ENCODE measurements at regions not wholly inside any gene's neighbourhood (a gene's known extent, or its start where the extent isn't known, plus 50 kb on each side); places are given as distances from the start of the nearest gene placed in this dataset.
"Not testable (repeated sequence)": the region's sequence is repeated elsewhere in the genome, so short reads cannot be mapped to it uniquely, and the experiment has no call there.

DNA sequence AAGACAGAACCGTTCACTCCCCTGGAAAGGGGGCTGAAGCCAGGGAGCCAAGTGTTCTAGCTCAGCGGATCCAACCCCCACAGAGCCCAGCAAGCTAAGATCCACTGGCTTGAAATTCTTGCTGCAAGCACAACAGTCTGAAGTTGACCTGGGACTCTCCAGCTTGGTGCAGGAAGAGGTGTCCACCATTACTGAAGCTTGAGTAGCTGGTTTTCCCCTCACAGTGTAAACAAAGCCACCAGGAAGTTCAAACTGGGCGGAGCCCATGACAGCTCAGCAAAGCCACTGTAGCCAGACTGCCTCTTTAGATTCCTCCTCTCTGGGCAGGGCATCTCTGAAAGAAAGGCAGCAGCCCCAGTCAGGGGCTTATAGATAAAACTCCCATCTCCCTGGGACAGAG lies 132.8 kb upstream of the SPRED1 start:
- H3K79me2 ChIP-seq (ENCODE audit: control insufficient read depth, insufficient read depth, low read length); H3K27me3 ChIP-seq (ENCODE audit: insufficient read depth, low read length, poor library complexity); DNase-seq; H3K4me3 ChIP-seq (ENCODE audit: low read length); H2BK15ac ChIP-seq (replicated peaks; ENCODE audit: low read depth); H3K18ac ChIP-seq (ENCODE audit: low read length); H3K56ac ChIP-seq (ENCODE audit: low read length); H2BK120ac ChIP-seq (ENCODE audit: low read depth, low read length); H3K27ac ChIP-seq (ENCODE audit: low read depth, low read length); H3K23ac ChIP-seq (ENCODE audit: low read length); H3K79me1 ChIP-seq (ENCODE audit: low read length); H3K4me2 ChIP-seq (ENCODE audit: low read length); H3K4me1 ChIP-seq (ENCODE audit: control insufficient read depth, low read depth, low read length); H2BK5ac ChIP-seq (ENCODE audit: low read length); H3K9ac ChIP-seq (ENCODE audit: low read length); H4K8ac ChIP-seq (ENCODE audit: low read depth, low read length); H3K36me3 ChIP-seq (ENCODE audit: control insufficient read depth, insufficient read depth, low read length); H4K5ac ChIP-seq (ENCODE audit: low read length); H3K4ac ChIP-seq (ENCODE audit: low read depth, low read length); H2AK5ac ChIP-seq (ENCODE audit: low read length): not testable (repeated sequence)
- WGBS (ENCODE audit: extremely low coverage, insufficient coverage, low lambda C conversion rate), result no CpG with 5 or more reads among the region's 3 CpGs

DNA sequence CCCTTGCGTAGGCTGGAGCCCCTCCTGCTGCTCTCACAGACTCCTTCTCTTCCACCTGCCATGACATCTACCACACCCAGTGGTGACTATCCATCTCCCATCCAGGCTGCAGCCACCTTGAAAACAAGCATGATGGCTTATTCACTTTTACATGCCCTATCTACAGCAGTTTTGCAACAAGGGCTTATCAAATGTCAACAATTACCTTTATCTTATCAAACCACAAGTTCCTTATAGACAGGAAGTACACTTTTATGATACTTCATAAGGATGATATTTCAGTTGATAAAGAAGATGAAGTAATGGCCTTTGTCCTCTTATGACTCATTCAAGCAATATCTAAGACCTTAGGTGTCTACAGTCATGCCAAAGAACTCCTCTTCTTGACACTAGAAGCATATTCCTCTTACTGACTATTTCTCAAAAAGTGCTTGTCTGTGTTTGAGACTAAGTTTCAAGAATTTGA lies 125.3 kb upstream of the SPRED1 start:
- Histone ChIP-seq H4K5ac (ENCODE audit: low read length) (no peak overlapping the region), H4K8ac (ENCODE audit: low read depth, low read length) (no peak overlapping the region), H3K27ac (ENCODE audit: low read depth, low read length) (no peak overlapping the region), H3K79me1 (ENCODE audit: low read length) (no peaks in the 10 kb centered on the region), H2BK5ac (ENCODE audit: low read length) (no peak overlapping the region), H3K79me2 (ENCODE audit: control insufficient read depth, insufficient read depth, low read length) (no peaks in the 10 kb centered on the region), H3K18ac (ENCODE audit: low read length) (no peak overlapping the region), H3K9ac (ENCODE audit: low read length) (no peak overlapping the region), H3K4me1 (ENCODE audit: control insufficient read depth, low read depth, low read length) (no peaks in the 10 kb centered on the region), H3K36me3 (ENCODE audit: control insufficient read depth, insufficient read depth, low read length) (no peaks in the 10 kb centered on the region), H2BK15ac (replicated peaks; ENCODE audit: low read depth) (no peak overlapping the region), H3K56ac (ENCODE audit: low read length) (no peak overlapping the region), H3K4ac (ENCODE audit: low read depth, low read length) (no peak overlapping the region), H2AK5ac (ENCODE audit: low read length) (no peak overlapping the region), H3K27me3 (ENCODE audit: insufficient read depth, low read length, poor library complexity) (no peaks in the 10 kb centered on the region), H3K4me2 (ENCODE audit: low read length) (no peak overlapping the region), H3K4me3 (ENCODE audit: low read length) (no peak overlapping the region), H2BK120ac (ENCODE audit: low read depth, low read length) (no peak overlapping the region), H3K23ac (ENCODE audit: low read length) (no peak overlapping the region)
- no peak for DNase-seq
- no CpG with 5 or more reads among the region's 1 CpG for WGBS (ENCODE audit: extremely low coverage, insufficient coverage, low lambda C conversion rate)

DNA sequence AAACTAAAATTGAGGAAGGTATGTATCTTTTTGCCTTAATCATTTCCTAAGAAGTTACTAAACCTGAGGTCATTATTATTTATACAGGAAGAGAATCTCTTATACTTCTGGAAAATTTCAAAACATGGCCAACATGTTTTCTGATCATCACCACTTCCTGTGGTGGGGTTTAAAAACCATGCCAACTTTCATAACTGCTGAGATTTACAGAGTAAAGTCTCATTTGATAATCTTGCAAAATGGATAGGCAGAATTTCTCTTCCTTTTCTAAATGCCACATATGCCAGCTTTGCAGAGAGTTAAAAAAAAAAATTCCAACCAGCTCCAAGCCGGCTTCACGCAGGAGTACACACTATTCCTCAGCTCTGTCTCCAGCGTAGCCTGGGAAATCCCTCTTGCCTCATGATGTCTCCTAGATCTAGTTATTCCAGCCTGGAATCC lies 124.3 kb upstream of the SPRED1 start:
- Histone ChIP-seq H2AK5ac (ENCODE audit: low read length) (no peak overlapping the region), H3K79me1 (ENCODE audit: low read length) (no peaks in the 10 kb centered on the region), H2BK15ac (replicated peaks; ENCODE audit: low read depth) (no peak overlapping the region), H3K56ac (ENCODE audit: low read length) (no peak overlapping the region), H3K4me1 (ENCODE audit: control insufficient read depth, low read depth, low read length) (no peaks in the 10 kb centered on the region), H3K79me2 (ENCODE audit: control insufficient read depth, insufficient read depth, low read length) (no peaks in the 10 kb centered on the region), H3K4me3 (ENCODE audit: low read length) (no peak overlapping the region), H2BK120ac (ENCODE audit: low read depth, low read length) (no peak overlapping the region), H4K5ac (ENCODE audit: low read length) (no peak overlapping the region), H3K36me3 (ENCODE audit: control insufficient read depth, insufficient read depth, low read length) (no peaks in the 10 kb centered on the region), H3K27ac (ENCODE audit: low read depth, low read length) (no peak overlapping the region), H3K4me2 (ENCODE audit: low read length) (no peak overlapping the region), H3K23ac (ENCODE audit: low read length) (no peak overlapping the region), H3K9ac (ENCODE audit: low read length) (no peak overlapping the region), H3K18ac (ENCODE audit: low read length) (no peak overlapping the region), H2BK5ac (ENCODE audit: low read length) (no peak overlapping the region), H3K27me3 (ENCODE audit: insufficient read depth, low read length, poor library complexity) (no peaks in the 10 kb centered on the region), H3K4ac (ENCODE audit: low read depth, low read length) (no peak overlapping the region), H4K8ac (ENCODE audit: low read depth, low read length) (no peak overlapping the region)
- WGBS (ENCODE audit: extremely low coverage, insufficient coverage, low lambda C conversion rate), result no CpG with 5 or more reads among the region's 3 CpGs
- no peak for DNase-seq

DNA sequence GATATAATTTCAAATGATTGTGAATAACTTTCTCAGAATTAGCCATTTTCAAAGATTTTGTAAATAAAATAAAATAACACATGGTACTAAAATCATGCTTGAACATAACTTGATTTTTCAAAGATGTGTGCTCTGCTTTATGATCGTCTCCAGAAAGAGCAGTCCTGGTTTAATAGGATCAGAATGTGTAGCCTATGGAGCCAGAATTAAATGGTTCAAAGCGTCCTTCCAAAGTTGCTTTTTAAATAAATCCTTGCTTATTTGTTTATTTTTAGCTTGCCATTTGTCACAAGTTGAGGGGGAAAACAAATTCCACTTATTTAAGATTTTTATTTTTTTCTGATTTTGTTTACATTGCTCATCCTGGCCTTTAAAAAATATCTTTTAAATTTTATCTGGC lies 123.7 kb upstream of the SPRED1 start:
- no peak for DNase-seq
- no peak overlapping the region for H4K5ac ChIP-seq (ENCODE audit: low read length)
- H3K4me2 ChIP-seq (ENCODE audit: low read length), result no peak overlapping the region
- no peak overlapping the region for H3K4me3 ChIP-seq (ENCODE audit: low read length)
- no peak overlapping the region for H2AK5ac ChIP-seq (ENCODE audit: low read length)
- no peak overlapping the region for H3K18ac ChIP-seq (ENCODE audit: low read length)
- no peaks in the 10 kb centered on the region for H3K4me1 ChIP-seq (ENCODE audit: control insufficient read depth, low read depth, low read length)
- no CpG with 5 or more reads among the region's 2 CpGs for WGBS (ENCODE audit: extremely low coverage, insufficient coverage, low lambda C conversion rate)
- no peaks in the 10 kb centered on the region for H3K79me1 ChIP-seq (ENCODE audit: low read length)
- H2BK15ac ChIP-seq (replicated peaks; ENCODE audit: low read depth), result no peak overlapping the region
- no peak overlapping the region for H3K23ac ChIP-seq (ENCODE audit: low read length)
- no peak overlapping the region for H3K4ac ChIP-seq (ENCODE audit: low read depth, low read length)
- no peak overlapping the region for H3K27ac ChIP-seq (ENCODE audit: low read depth, low read length)
- H2BK120ac ChIP-seq (ENCODE audit: low read depth, low read length), result no peak overlapping the region
- no peak overlapping the region for H2BK5ac ChIP-seq (ENCODE audit: low read length)
- no peaks in the 10 kb centered on the region for H3K36me3 ChIP-seq (ENCODE audit: control insufficient read depth, insufficient read depth, low read length)
- H4K8ac ChIP-seq (ENCODE audit: low read depth, low read length), result no peak overlapping the region
- H3K56ac ChIP-seq (ENCODE audit: low read length), result no peak overlapping the region
- H3K9ac ChIP-seq (ENCODE audit: low read length), result no peak overlapping the region
- no peaks in the 10 kb centered on the region for H3K27me3 ChIP-seq (ENCODE audit: insufficient read depth, low read length, poor library complexity)
- no peaks in the 10 kb centered on the region for H3K79me2 ChIP-seq (ENCODE audit: control insufficient read depth, insufficient read depth, low read length)

DNA sequence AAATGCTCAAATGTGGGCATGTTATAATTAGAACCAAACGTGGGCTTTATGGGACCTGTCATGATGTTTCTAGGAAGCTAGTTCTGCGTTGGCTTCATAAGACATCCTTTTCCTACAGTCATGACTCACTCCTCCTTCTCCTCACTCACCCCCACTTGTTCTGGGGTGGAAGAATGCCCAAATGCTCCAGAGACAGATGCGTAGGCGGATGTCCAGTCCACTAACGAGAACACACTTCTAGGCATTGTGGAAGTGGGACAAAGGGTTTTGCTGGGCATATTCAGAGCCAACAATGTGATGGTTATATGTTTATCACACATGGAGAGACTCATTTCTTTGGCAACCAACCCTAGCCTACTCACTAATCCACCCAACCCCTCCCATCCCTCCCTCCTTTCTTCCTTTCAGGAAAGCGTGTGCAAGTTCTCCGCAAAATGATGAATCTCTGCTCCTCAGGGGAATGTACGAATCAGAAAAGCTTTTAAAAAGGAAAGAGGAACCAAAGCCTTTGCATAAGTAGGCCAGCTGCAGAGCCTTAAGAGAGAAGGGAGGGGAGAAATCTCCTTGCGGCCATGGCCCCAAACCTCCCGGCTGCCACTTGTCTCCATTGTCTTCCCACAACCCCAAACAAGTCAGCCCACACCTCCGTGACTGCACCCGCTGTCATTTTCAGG lies 123.0 kb upstream of the SPRED1 start:
- H2BK5ac ChIP-seq (ENCODE audit: low read length), result no peak overlapping the region
- H3K4me1 ChIP-seq (ENCODE audit: control insufficient read depth, low read depth, low read length), result no peaks in the 10 kb centered on the region
- H3K9ac ChIP-seq (ENCODE audit: low read length), result no peak overlapping the region
- H3K23ac ChIP-seq (ENCODE audit: low read length), result no peak overlapping the region
- no peak overlapping the region for H3K4ac ChIP-seq (ENCODE audit: low read depth, low read length)
- H3K4me2 ChIP-seq (ENCODE audit: low read length), result no peak overlapping the region
- whole genome bisulfite sequencing (ENCODE audit: extremely low coverage, insufficient coverage, low lambda C conversion rate), result no CpG with 5 or more reads among the region's 12 CpGs
- H3K18ac ChIP-seq (ENCODE audit: low read length), result no peak overlapping the region
- no peaks in the 10 kb centered on the region for H3K36me3 ChIP-seq (ENCODE audit: control insufficient read depth, insufficient read depth, low read length)
- no peak overlapping the region for H4K5ac ChIP-seq (ENCODE audit: low read length)
- H4K8ac ChIP-seq (ENCODE audit: low read depth, low read length), result no peak overlapping the region
- H2AK5ac ChIP-seq (ENCODE audit: low read length), result no peak overlapping the region
- H3K4me3 ChIP-seq (ENCODE audit: low read length), result no peak overlapping the region
- no peak overlapping the region for H2BK15ac ChIP-seq (replicated peaks; ENCODE audit: low read depth)
- no peaks in the 10 kb centered on the region for H3K79me1 ChIP-seq (ENCODE audit: low read length)
- H3K27ac ChIP-seq (ENCODE audit: low read depth, low read length), result no peak overlapping the region
- no peak overlapping the region for H3K56ac ChIP-seq (ENCODE audit: low read length)
- no peaks in the 10 kb centered on the region for H3K27me3 ChIP-seq (ENCODE audit: insufficient read depth, low read length, poor library complexity)
- no peak for DNase-seq
- H2BK120ac ChIP-seq (ENCODE audit: low read depth, low read length), result no peak overlapping the region
- H3K79me2 ChIP-seq (ENCODE audit: control insufficient read depth, insufficient read depth, low read length), result no peaks in the 10 kb centered on the region

DNA sequence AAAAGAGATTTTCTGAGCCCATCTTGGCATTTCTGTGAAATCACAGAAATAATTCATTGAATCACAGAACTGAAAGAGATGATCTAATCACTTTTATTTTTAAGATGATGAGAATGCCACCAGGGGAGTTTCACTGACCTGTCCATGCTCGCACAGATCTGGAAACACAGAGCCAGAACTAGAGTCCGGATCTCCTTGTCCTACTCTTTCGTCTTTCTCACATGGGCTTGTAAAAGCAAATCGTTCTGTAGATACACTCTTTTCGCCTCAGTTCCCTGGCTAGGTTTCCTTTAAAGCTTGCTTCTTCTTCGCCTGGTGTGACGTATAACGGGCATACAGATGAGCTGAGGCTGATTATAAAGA lies 122.5 kb upstream of the SPRED1 start:
- DNase-seq, result no peak
- no peaks in the 10 kb centered on the region for H3K27me3 ChIP-seq (ENCODE audit: insufficient read depth, low read length, poor library complexity)
- H2AK5ac ChIP-seq (ENCODE audit: low read length), result no peak overlapping the region
- H3K79me2 ChIP-seq (ENCODE audit: control insufficient read depth, insufficient read depth, low read length), result no peaks in the 10 kb centered on the region
- no peaks in the 10 kb centered on the region for H3K4me1 ChIP-seq (ENCODE audit: control insufficient read depth, low read depth, low read length)
- H3K79me1 ChIP-seq (ENCODE audit: low read length), result no peaks in the 10 kb centered on the region
- H3K18ac ChIP-seq (ENCODE audit: low read length), result no peak overlapping the region
- no CpG with 5 or more reads among the region's 8 CpGs for WGBS (ENCODE audit: extremely low coverage, insufficient coverage, low lambda C conversion rate)
- H4K8ac ChIP-seq (ENCODE audit: low read depth, low read length), result no peak overlapping the region
- H3K27ac ChIP-seq (ENCODE audit: low read depth, low read length), result no peak overlapping the region
- H2BK15ac ChIP-seq (replicated peaks; ENCODE audit: low read depth), result no peak overlapping the region
- H3K4ac ChIP-seq (ENCODE audit: low read depth, low read length), result no peak overlapping the region
- H3K56ac ChIP-seq (ENCODE audit: low read length), result no peak overlapping the region
- H3K9ac ChIP-seq (ENCODE audit: low read length), result no peak overlapping the region
- H3K4me2 ChIP-seq (ENCODE audit: low read length), result no peak overlapping the region
- no peak overlapping the region for H2BK5ac ChIP-seq (ENCODE audit: low read length)
- no peaks in the 10 kb centered on the region for H3K36me3 ChIP-seq (ENCODE audit: control insufficient read depth, insufficient read depth, low read length)
- no peak overlapping the region for H3K4me3 ChIP-seq (ENCODE audit: low read length)
- H2BK120ac ChIP-seq (ENCODE audit: low read depth, low read length), result peak overlapping the region; percentile 37
- H4K5ac ChIP-seq (ENCODE audit: low read length), result no peak overlapping the region
- no peak overlapping the region for H3K23ac ChIP-seq (ENCODE audit: low read length)

Measured in mesendoderm (in vitro differentiated cells).